Activated naive CD8-positive, alpha-beta T cell treated with anti-CD3 and anti-CD28 coated beads for 36 hours (primary cell): ENCODE measurements at regions not wholly inside any gene's neighbourhood (a gene's known extent, or its start where the extent isn't known, plus 50 kb on each side); places are given as distances from the start of the nearest gene placed in this dataset.

Experiments used
- DNase-seq: peaks from one replicate; pipeline ENCODE4 v3.0.0; 2021
- H3K27ac Mint-ChIP-seq: one replicate; pipeline ENCODE4 v1.8.0; 2022; ENCODE audit warnings: mild to moderate bottlenecking, moderate library complexity, mixed read lengths
- H3K27me3 Mint-ChIP-seq: one replicate; pipeline ENCODE4 v1.8.0; 2022; ENCODE audit warnings: mild to moderate bottlenecking, mixed read lengths
- H3K36me3 Mint-ChIP-seq: one replicate; pipeline ENCODE4 v1.8.0; 2021; ENCODE audit warnings: mild to moderate bottlenecking, mixed read lengths
- H3K4me1 Mint-ChIP-seq: one replicate; pipeline ENCODE4 v1.8.0; 2021; ENCODE audit warnings: mixed read lengths
- H3K4me3 Mint-ChIP-seq: one replicate; pipeline ENCODE4 v1.8.0; 2022; ENCODE audit warnings: mild to moderate bottlenecking, moderate library complexity, mixed read lengths
- H3K9me3 Mint-ChIP-seq: one replicate; pipeline ENCODE4 v1.8.0; 2022; ENCODE audit warnings: mixed read lengths

DNA sequence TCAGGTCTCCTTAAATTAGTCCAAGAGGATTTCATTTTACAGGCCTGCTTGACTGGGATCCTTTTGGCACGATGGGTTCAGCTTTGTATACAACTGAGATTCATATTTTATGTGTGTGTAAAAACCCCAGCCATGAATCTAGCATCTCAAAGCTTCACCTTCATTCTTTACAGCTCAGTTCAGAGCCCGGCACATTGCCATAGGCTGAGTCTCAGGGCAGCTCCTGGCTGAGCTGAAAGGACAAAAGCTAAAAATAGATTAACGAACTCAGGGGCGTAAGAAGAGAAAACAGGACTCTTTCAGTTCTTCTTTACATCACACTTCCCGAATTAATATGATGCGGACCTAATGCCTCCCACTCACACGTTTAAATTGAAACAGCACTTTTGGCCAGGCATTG is 262.8 kb upstream of the PBX1 start:
- Mint-ChIP-seq H3K27me3 (no peaks in the 10 kb centered on the region), H3K4me3 (no peak overlapping the region), H3K9me3 (peaks cover 5% of the 10 kb centered on the region), H3K36me3 (no peaks in the 10 kb centered on the region), H3K4me1 (no peaks in the 10 kb centered on the region), H3K27ac (no peak overlapping the region)
- no peak for DNase-seq

DNA sequence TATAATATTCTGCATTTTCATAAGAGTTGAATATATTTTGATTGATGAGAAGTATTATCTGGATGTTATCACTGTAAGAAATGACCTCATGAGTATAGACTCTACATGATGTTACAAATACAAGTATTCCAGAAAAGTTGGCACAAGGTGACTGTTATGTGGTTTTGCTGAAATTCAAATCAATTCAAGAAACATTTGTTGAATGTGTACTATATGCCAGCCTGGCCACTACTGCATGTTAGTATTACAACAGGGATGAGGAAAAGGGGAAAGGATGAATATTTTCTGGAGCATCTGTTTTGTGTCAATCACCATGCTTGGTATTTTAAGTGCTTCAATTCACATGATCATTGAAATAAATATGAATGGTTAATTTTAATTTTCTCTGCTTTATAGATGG is 250.9 kb upstream of the PBX1 start:
- no peaks in the 10 kb centered on the region for H3K36me3 Mint-ChIP-seq
- no peak overlapping the region for H3K4me3 Mint-ChIP-seq
- H3K4me1 Mint-ChIP-seq, result no peaks in the 10 kb centered on the region
- no peak overlapping the region for H3K27ac Mint-ChIP-seq
- no peaks in the 10 kb centered on the region for H3K27me3 Mint-ChIP-seq
- H3K9me3 Mint-ChIP-seq, result peaks cover 6% of the 10 kb centered on the region
- no peak for DNase-seq

DNA sequence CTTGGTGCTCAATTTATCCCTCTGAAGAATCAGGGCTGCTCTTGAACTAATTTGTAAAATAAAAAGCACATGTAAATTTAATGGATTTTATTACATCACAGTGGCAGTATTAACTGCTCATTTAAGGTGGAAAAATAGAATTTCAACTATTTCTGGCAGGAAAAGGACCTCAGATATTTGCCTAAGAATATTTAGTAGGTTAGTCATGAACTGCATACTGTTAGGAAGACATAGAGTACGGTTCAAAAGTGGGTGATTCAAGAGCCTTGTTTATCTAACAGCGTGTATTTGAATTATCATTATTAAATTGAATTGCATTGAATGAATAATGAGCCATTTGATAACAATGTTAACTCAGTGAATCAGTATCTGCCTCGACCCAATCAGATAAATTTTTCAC is 248.8 kb upstream of the PBX1 start:
- Mint-ChIP-seq H3K4me1 (no peaks in the 10 kb centered on the region), H3K27me3 (no peaks in the 10 kb centered on the region), H3K36me3 (no peaks in the 10 kb centered on the region), H3K4me3 (no peak overlapping the region), H3K9me3 (peaks cover 4% of the 10 kb centered on the region), H3K27ac (no peak overlapping the region)
- no peak for DNase-seq

DNA sequence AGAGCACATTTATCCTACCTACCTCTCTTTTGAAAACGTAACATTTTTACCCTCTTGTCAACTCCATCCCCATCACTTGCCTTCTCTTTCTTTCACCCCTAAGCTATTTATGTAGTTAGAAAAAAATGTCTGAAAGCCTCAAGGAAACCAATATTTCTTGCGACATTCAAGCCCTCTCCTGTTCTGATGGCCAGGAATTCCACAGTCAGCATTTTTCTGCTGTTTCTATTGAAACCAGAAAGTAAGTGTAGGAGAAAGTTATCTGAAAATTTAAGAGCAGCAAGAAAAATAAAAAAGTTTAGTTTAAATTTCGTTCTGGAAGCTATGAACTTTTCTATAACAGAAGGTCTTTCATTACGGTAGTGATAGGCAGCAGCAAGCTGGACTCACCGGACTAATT is 247.6 kb upstream of the PBX1 start:
- H3K4me1 Mint-ChIP-seq, result no peaks in the 10 kb centered on the region
- H3K4me3 Mint-ChIP-seq, result no peak overlapping the region
- H3K36me3 Mint-ChIP-seq, result no peaks in the 10 kb centered on the region
- H3K27me3 Mint-ChIP-seq, result no peaks in the 10 kb centered on the region
- H3K9me3 Mint-ChIP-seq, result peaks cover 4% of the 10 kb centered on the region
- no peak for DNase-seq
- no peak overlapping the region for H3K27ac Mint-ChIP-seq

- no peaks in the 10 kb centered on the region for H3K4me1 Mint-ChIP-seq
- no peak overlapping the region for H3K27ac Mint-ChIP-seq
- peaks cover 17% of the 10 kb centered on the region for H3K27me3 Mint-ChIP-seq
- peaks cover 2% of the 10 kb centered on the region for H3K9me3 Mint-ChIP-seq
- no peak for DNase-seq
- H3K4me3 Mint-ChIP-seq, result no peak overlapping the region
- no peaks in the 10 kb centered on the region for H3K36me3 Mint-ChIP-seq
These were observed 237.9 kb upstream of the PBX1 start for GRCh38 chr1:164320790-164321731.

DNA sequence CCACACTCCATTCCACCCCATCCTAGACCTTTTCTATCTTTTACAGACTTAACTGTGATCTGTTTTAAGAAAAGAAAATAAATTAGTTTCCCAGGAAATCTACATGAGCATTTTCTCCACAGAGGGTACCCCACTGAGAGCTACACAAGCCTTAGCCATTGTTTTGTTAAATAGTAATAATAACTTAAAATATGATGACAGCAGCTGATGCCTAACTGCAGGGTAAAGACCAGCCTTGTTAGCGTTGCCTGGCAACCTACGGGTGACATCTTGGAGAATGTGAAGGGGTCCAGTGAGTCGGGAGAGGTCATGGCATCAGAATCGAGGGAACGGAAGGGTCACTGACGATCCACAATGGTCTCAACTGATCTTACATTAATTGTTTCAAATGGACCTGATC is 233.2 kb upstream of the PBX1 start:
- Mint-ChIP-seq H3K27ac (no peak overlapping the region), H3K9me3 (peaks cover 2% of the 10 kb centered on the region), H3K4me3 (no peak overlapping the region), H3K4me1 (no peaks in the 10 kb centered on the region), H3K27me3 (peaks cover 8% of the 10 kb centered on the region), H3K36me3 (no peaks in the 10 kb centered on the region)
- no peak for DNase-seq

GRCh38 chr1:164333387-164333786 is 225.6 kb upstream of the PBX1 start:
- Mint-ChIP-seq H3K27ac (no peak overlapping the region), H3K4me1 (no peaks in the 10 kb centered on the region), H3K27me3 (no peaks in the 10 kb centered on the region), H3K4me3 (no peak overlapping the region), H3K9me3 (no peaks in the 10 kb centered on the region), H3K36me3 (no peaks in the 10 kb centered on the region)
- no peak for DNase-seq

- Mint-ChIP-seq H3K4me1 (no peaks in the 10 kb centered on the region), H3K36me3 (no peaks in the 10 kb centered on the region), H3K9me3 (peaks cover 4% of the 10 kb centered on the region), H3K4me3 (no peak overlapping the region), H3K27me3 (no peaks in the 10 kb centered on the region), H3K27ac (no peak overlapping the region)
- no peak for DNase-seq
These were observed 221.6 kb upstream of the PBX1 start for GRCh38 chr1:164337394-164337793.

GRCh38 chr1:164337885-164338284 is 221.1 kb upstream of the PBX1 start:
- H3K9me3 Mint-ChIP-seq, result peaks cover 4% of the 10 kb centered on the region
- no peaks in the 10 kb centered on the region for H3K4me1 Mint-ChIP-seq
- H3K27me3 Mint-ChIP-seq, result no peaks in the 10 kb centered on the region
- no peak for DNase-seq
- no peak overlapping the region for H3K4me3 Mint-ChIP-seq
- H3K36me3 Mint-ChIP-seq, result no peaks in the 10 kb centered on the region
- no peak overlapping the region for H3K27ac Mint-ChIP-seq

DNA sequence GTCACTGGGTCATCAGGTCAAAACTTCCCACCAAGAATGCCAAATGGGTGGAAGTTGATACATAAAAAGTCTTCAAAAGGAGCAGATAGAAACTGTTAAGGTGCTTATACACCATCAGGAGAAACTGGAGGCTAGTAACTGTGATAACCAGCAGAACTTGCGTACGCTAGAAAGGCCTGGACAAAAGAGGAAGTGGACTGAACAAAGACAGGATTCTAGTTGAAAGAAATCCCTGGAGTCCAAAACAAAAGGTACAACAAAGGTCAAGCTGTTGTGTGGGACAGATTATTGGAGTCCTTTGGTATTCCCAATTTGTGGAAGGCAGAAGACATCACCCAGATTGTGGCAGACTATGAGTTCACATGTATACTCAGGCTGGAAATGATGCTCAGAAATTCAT is 215.8 kb upstream of the PBX1 start:
- Mint-ChIP-seq H3K36me3 (no peaks in the 10 kb centered on the region), H3K4me3 (no peak overlapping the region), H3K4me1 (no peaks in the 10 kb centered on the region), H3K9me3 (peaks cover 11% of the 10 kb centered on the region), H3K27ac (no peak overlapping the region), H3K27me3 (no peaks in the 10 kb centered on the region)
- DNase-seq, result no peak

DNA sequence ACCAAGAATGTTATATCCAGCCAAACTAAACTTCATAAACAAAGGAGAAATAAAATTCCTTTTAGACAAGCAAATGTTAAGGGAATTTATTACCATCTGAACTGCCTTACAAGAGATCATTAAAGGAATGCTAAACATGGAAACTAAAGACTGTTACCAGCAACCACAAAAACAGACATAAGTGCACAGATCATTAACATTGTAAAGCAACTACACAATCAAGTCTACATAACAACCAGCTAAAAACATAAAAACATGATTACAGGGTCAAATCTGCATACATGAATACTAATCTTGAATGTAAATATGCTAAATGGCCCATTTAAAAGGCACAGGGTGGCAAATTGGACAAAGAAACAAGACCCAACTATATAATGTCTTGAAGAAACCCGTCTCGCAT is 211.0 kb upstream of the PBX1 start:
- H3K4me3 Mint-ChIP-seq, result no peak overlapping the region
- no peaks in the 10 kb centered on the region for H3K36me3 Mint-ChIP-seq
- H3K9me3 Mint-ChIP-seq, result peaks cover 28% of the 10 kb centered on the region
- H3K27me3 Mint-ChIP-seq, result no peaks in the 10 kb centered on the region
- H3K27ac Mint-ChIP-seq, result no peak overlapping the region
- H3K4me1 Mint-ChIP-seq, result no peaks in the 10 kb centered on the region
- no peak for DNase-seq

- H3K4me3 Mint-ChIP-seq, result no peak overlapping the region
- peaks cover 12% of the 10 kb centered on the region for H3K9me3 Mint-ChIP-seq
- no peaks in the 10 kb centered on the region for H3K36me3 Mint-ChIP-seq
- H3K27me3 Mint-ChIP-seq, result no peaks in the 10 kb centered on the region
- H3K4me1 Mint-ChIP-seq, result no peaks in the 10 kb centered on the region
- DNase-seq, result no peak
- H3K27ac Mint-ChIP-seq, result no peak overlapping the region
These were observed 202.5 kb upstream of the PBX1 start for GRCh38 chr1:164356511-164356910.

GRCh38 chr1:164360265-164360664 is 198.7 kb upstream of the PBX1 start:
- H3K36me3 Mint-ChIP-seq, result no peaks in the 10 kb centered on the region
- no peak overlapping the region for H3K4me3 Mint-ChIP-seq
- H3K27me3 Mint-ChIP-seq, result no peaks in the 10 kb centered on the region
- no peaks in the 10 kb centered on the region for H3K4me1 Mint-ChIP-seq
- H3K9me3 Mint-ChIP-seq, result peaks cover 9% of the 10 kb centered on the region
- no peak overlapping the region for H3K27ac Mint-ChIP-seq
- DNase-seq, result no peak

DNA sequence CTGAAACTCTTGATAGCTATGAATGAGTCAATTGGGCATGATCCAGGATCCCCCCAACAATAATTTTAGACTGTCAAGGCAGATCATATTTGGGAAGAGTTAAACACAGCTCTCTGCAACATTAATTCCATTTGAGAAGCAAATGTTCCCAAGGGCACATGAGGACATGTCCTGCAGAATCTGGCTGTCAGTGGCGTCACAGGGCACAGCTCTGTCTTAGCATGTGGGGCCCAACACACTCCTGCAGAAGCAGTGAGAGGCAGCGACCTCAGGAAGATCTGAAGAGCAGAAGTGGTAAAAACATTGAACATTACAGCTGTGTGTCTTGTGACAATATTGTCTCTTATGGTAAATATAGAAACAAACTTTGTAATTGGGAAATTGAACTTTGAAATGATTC is 197.1 kb upstream of the PBX1 start:
- Mint-ChIP-seq H3K4me1 (no peaks in the 10 kb centered on the region), H3K4me3 (no peak overlapping the region), H3K9me3 (peaks cover 12% of the 10 kb centered on the region), H3K27me3 (no peaks in the 10 kb centered on the region), H3K36me3 (no peaks in the 10 kb centered on the region), H3K27ac (no peak overlapping the region)
- DNase-seq, result no peak

DNA sequence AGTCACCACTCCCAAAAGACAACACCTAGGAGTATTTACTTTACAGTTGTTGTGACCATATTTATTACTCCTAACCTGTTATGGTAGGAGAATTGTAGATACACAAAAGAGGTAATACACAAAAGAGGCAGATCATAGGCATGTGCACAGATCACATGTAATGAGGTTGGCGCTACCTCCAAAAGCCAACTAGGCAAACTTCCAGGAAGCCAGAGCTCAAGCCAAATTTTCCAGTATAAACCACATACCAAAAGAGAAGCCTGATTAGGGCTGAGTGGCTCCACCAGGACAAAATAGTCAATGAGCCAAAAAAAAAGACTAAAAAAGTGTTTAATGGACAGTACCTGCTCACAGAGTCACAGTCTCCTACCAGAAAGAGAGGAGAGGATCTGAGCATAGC is 195.0 kb upstream of the PBX1 start:
- H3K27me3 Mint-ChIP-seq, result no peaks in the 10 kb centered on the region
- no peak overlapping the region for H3K27ac Mint-ChIP-seq
- H3K9me3 Mint-ChIP-seq, result peaks cover 14% of the 10 kb centered on the region
- no peaks in the 10 kb centered on the region for H3K36me3 Mint-ChIP-seq
- H3K4me1 Mint-ChIP-seq, result no peaks in the 10 kb centered on the region
- no peak overlapping the region for H3K4me3 Mint-ChIP-seq
- no peak for DNase-seq

GRCh38 chr1:164366014-164366413 is 193.0 kb upstream of the PBX1 start:
- no peaks in the 10 kb centered on the region for H3K27me3 Mint-ChIP-seq
- no peaks in the 10 kb centered on the region for H3K36me3 Mint-ChIP-seq
- no peaks in the 10 kb centered on the region for H3K4me1 Mint-ChIP-seq
- H3K27ac Mint-ChIP-seq, result no peak overlapping the region
- H3K4me3 Mint-ChIP-seq, result no peak overlapping the region
- peaks cover 14% of the 10 kb centered on the region for H3K9me3 Mint-ChIP-seq
- no peak for DNase-seq
